HL-60/S4 (cell line): ENCODE measurements at regions not wholly inside any gene's neighbourhood (a gene's known extent, or its start where the extent isn't known, plus 50 kb on each side); places are given as distances from the start of the nearest gene placed in this dataset.

ENCODE experiments used
- in situ Hi-C: fragments of 300-500 bp; cut with MboI; formaldehyde crosslinking; loops from 2 replicates; pipeline ENCODE4 v1.14.3; 2022; ENCODE audit warnings: low sequenced_read_pairs

- in situ Hi-C loops: no loop called here
Measured at GRCh38 chr16:35713762-35714650, 2254.6 kb downstream of the TP53TG3F start.

GRCh38 chr16:35714665-35715064 lies 2255.3 kb downstream of the TP53TG3F start:
- in situ Hi-C loops: no loop called here

- in situ Hi-C loops: no loop called here
Measured at GRCh38 chr16:35724551-35724950, 2265.1 kb downstream of the TP53TG3F start.

- in situ Hi-C loops: no loop called here
Measured at GRCh38 chr16:35725949-35726348, 2266.5 kb downstream of the TP53TG3F start.

GRCh38 chr16:35730251-35730650 lies 2270.8 kb downstream of the TP53TG3F start:
- in situ Hi-C loops: no loop called here

- in situ Hi-C loops: no loop called here
Measured at GRCh38 chr16:35731341-35732040, 2272.1 kb downstream of the TP53TG3F start.

- in situ Hi-C loops: no loop called here
Measured at GRCh38 chr16:35732046-35732810, 2272.8 kb downstream of the TP53TG3F start.

GRCh38 chr16:35733278-35733965 lies 2274.0 kb downstream of the TP53TG3F start:
- in situ Hi-C loops: no loop called here

GRCh38 chr16:35733971-35734702 lies 2274.7 kb downstream of the TP53TG3F start:
- in situ Hi-C loops: no loop called here

- in situ Hi-C loops: no loop called here
Measured at GRCh38 chr16:35734728-35735402, 2275.5 kb downstream of the TP53TG3F start.

GRCh38 chr16:35735403-35736251 lies 2276.2 kb downstream of the TP53TG3F start:
- in situ Hi-C loops: no loop called here

- in situ Hi-C loops: no loop called here
Measured at GRCh38 chr16:35736546-35736945, 2277.1 kb downstream of the TP53TG3F start.

- in situ Hi-C loops: no loop called here
Measured at GRCh38 chr16:35737076-35737475, 2277.7 kb downstream of the TP53TG3F start.

GRCh38 chr16:35741546-35741945 lies 2282.1 kb downstream of the TP53TG3F start:
- in situ Hi-C loops: no loop called here

- in situ Hi-C loops: no loop called here
Measured at GRCh38 chr16:35743101-35743692, 2283.8 kb downstream of the TP53TG3F start.

- in situ Hi-C loops: no loop called here
Measured at GRCh38 chr16:35744084-35744483, 2284.7 kb downstream of the TP53TG3F start.

- in situ Hi-C loops: no loop called here
Measured at GRCh38 chr16:35744726-35745125, 2285.3 kb downstream of the TP53TG3F start.

GRCh38 chr16:35745191-35745590 lies 2285.8 kb downstream of the TP53TG3F start:
- in situ Hi-C loops: no loop called here
